DOHH2 (cell line): ENCODE measurements at regions not wholly inside any gene's neighbourhood (a gene's known extent, or its start where the extent isn't known, plus 50 kb on each side); places are given as distances from the start of the nearest gene placed in this dataset.

Experiments used
- CTCF ChIP-seq: fragments of 200-600 bp; sonication (generic); IDR thresholded peaks from one replicate; pipeline ENCODE4 v1.5.1; 2014; ENCODE audit warnings: antibody characterized with exemption, mild to moderate bottlenecking, low read depth, low read length; ENCODE audit not compliant: poor library complexity, severe bottlenecking
- EZH2phosphoT487 ChIP-seq: fragments of 200-600 bp; sonication (generic); IDR thresholded peaks from 2 replicates; pipeline ENCODE4 v1.6.1; 2017; ENCODE audit warnings: borderline replicate concordance, mild to moderate bottlenecking, antibody characterized with exemption, low read length, moderate library complexity, mixed read lengths

- TF ChIP-seq CTCF: no peak
- no peak for TF ChIP-seq EZH2phosphoT487
These were observed 558.2 kb upstream of the PKDCC start for GRCh38 chr2:41489638-41490037.
